Activated CD8-positive, alpha-beta memory T cell treated with anti-CD3 and anti-CD28 coated beads, Interleukin-2, amount 50 U/mL, for 24 hours (primary cell): ENCODE measurements at regions not wholly inside any gene's neighbourhood (a gene's known extent, or its start where the extent isn't known, plus 50 kb on each side); places are given as distances from the start of the nearest gene placed in this dataset.
"Not testable (repeated sequence)": the region's sequence is repeated elsewhere in the genome, so short reads cannot be mapped to it uniquely, and the experiment has no call there.

Experiments used
- DNase-seq: peaks from one replicate; pipeline ENCODE4 v3.0.0-alpha.2; 2020; ENCODE audit errors: extremely low read depth

DNA sequence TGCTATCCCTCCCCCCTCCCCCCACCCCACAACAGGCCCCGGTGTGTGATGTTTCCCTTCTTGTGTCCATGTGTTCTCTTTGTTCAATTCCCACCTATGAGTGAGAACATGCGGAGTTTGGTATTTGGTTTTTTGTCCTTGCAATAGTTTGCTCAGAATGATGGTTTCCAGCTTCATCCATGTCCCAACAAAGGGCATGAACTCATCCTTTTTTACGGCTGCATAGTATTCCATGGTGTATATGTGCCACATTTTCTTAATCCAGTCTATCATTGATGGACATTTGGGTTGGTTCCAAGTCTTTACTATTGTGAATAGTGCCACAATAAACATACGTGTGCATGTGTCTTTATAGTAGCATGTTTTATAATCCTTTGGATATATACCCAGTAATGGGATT, 98.3 kb upstream of the DPH5 start:
- DNase-seq, result not testable (repeated sequence)

DNA sequence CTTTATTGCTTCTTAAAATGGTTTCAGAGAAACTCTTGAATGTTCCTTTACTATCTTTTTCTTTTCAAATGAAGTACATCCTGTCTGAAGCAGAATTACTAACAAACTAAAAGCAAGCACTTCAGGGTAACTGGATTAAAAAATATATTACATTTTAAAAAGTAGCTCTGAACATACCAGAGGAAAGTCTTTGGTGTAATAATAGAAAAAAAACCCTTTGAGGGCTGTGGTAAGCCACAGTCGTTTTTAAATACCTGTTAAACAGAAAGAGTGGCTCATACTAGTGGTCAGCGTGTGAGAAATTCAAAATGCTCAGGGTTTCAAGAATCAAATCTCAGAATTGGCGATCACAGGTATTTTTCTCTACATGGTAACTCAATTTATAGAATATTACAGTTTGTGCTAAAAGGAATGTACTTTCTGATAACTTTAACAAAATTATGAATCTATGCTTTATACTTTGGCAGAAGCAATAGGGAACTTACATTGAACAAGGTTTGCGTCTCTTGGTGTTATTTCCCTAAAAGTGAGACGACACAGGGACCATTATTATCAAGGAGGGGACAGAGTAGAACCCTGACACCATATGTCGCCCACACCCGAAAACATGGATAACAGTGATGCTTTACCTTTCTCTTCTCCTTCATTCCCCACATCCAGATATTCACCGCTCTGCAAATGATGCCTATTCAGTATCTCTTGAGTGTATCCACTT, 97.0 kb upstream of the DPH5 start:
- DNase-seq, result no peak

- DNase-seq, result no peak
These were observed 96.4 kb upstream of the DPH5 start for GRCh38 chr1:101121975-101122374.

- no peak for DNase-seq
These were observed 95.9 kb upstream of the DPH5 start for GRCh38 chr1:101121504-101121903.

DNA sequence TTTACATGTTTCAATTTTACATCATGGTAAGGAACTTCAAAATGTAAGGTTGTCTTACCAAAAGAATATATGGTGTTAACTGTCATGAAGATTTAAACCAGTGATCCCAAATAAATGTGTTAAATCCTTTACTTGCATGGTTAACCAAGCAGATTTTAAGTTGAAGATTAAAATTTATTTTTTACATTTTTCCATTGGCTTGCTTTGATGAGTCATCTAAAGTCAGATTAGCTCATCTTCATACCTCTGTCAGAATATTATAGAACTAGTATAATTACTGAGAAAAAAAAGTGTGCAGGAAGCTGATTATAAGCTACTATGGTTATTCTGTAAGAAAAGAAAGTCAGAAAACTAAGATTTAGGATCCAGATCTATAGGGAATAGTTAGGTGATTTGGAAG, 95.3 kb upstream of the DPH5 start:
- DNase-seq, result no peak

DNA sequence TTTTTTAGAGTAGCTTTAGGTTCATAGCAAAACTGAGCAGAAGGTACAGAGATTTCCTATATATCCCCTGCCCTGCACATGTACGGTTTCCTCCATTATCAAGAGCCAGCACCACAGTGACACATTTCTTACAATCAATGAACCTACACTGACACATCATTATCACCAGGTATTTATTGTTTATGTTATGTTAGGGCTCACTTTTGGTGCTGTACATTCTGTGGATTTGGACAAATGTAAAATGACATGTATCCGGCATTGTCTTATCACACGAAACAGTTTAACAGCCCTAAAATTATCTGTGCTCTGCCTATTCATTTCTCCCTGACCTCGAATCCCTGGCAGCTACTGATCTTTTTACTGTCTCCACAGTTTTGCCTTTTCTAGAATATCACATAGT, 93.7 kb upstream of the DPH5 start:
- DNase-seq, result no peak

DNA sequence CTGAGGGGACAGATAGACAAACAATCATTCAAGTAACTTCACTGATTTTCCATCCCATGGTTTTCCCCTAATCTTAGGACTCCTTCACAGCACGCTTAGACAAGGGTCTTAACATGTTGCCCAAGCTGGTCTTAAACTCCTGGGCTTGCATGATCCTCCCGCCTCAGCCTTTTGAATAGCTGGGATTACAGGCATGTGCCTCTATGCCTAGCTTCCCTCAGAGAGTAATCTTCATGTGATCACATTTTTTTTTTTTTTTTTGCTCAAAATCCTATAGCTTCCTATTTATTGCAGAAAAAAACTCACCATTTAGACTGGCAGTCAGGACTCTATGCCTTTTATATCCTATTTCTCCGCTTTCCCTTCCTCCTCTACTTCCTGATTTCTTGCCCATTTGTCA, 90.4 kb upstream of the DPH5 start:
- no peak for DNase-seq

DNA sequence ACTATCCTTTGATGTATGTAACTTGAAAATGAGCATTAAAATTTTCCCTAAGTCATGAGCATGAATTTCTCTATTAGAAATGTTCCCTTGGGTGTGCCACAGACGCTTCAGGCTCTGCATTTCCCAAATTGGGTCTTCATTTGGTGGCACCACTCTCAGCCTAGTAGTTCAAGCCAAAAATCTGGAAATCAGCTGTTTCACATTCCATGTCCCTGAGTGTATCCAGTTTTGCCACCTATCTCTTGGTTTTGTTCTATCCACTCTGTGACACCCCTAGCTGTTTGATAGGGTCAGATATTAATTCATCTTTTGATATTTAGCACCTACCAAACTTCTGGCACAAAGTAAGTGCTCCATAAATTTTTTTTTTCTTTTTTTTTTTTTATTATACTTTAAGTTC, 89.5 kb upstream of the DPH5 start:
- DNase-seq, result no peak

- not testable (repeated sequence) for DNase-seq
These were observed 88.5 kb upstream of the DPH5 start for GRCh38 chr1:101114128-101114527.

- DNase-seq, result peak; percentile 18
These were observed 86.6 kb upstream of the DPH5 start for GRCh38 chr1:101112051-101112780.

GRCh38 chr1:101111461-101111860, 85.9 kb upstream of the DPH5 start:
- DNase-seq, result no peak

DNA sequence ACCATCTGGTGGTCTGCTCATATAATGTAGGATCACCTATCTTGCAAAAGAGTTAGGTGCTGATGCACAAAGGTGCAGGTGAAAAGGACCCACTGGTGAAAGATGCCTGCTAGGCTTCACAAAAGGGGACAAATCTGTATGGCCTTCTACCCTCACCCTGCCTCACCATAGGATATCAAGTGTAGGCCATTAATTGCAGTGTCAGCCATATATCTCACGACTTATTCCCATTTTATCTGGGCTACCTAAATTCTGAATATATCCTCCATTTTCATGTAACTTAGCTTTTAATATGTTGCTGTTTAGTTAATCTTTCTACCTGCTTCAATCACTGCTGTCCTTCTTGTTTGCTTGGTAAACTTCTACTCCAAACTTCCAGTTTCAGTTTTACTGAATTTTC, 84.2 kb upstream of the DPH5 start:
- DNase-seq, result no peak

DNA sequence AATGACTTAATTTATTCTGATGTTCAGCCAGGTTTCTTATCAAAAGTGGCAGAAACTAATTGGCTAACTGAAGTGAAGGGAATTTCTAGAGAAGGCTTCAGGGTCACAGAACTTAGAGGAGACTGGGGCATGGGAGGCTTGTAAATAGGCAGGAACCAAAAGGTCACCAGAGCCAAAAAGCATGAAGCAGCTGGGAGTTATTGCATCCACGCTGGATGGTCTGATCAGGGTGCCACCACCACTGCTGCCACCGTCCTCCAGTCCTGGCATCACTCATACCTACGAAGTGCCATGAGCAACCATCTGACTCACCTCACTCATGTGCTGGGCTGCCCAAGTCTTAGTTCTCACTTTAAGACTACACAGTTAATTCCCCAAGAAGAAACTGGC, 82.5 kb upstream of the DPH5 start:
- DNase-seq, result no peak

DNA sequence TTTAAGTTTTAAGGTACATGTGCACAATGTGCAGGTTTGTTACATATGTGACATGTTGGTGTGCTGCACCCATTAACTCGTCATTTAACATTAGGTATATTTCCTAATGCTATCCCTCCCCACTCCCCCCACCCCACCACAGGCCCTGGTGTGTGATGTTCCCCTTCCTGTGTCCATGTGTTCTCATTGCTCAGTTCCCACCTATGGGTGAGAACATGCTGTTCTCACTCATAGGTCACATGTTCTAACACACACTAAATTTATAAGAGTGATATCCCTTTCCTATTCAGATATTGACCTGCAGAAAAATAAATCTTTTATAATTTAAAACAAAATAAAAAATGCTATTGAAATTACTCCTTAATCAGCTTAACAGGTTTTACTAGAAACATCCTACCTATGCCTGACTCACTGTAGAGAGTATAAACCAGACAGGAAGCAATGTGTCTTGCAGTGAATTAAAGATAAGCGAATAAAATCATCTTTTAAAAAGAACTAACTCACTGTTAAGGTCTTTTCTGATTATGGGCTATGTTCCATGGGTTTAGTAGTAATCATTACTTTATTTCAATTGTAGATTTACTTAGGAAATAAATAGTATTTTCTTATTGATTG, 82.0 kb upstream of the DPH5 start:
- no peak for DNase-seq

DNA sequence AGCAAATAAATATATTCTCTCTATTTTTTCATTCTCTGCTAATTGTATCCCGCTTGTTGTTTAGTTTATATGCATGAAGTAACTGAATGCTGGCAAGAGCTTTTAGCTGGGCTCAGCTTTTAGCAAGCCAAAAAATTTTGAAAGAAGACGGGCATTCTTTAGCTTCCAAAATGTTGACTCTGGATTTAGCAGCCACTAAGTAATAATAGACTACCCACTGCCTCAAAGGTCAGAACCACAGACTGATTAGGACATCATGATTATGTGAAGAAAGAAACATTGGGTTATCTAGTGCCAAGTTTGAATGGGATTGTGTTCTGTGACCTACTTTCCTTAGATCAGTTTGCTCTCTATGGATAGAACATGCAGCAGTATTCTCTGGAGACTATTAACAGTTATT, 80.3 kb upstream of the DPH5 start:
- DNase-seq, result no peak

- no peak for DNase-seq
These were observed 77.0 kb upstream of the DPH5 start for GRCh38 chr1:101102426-101103156.

DNA sequence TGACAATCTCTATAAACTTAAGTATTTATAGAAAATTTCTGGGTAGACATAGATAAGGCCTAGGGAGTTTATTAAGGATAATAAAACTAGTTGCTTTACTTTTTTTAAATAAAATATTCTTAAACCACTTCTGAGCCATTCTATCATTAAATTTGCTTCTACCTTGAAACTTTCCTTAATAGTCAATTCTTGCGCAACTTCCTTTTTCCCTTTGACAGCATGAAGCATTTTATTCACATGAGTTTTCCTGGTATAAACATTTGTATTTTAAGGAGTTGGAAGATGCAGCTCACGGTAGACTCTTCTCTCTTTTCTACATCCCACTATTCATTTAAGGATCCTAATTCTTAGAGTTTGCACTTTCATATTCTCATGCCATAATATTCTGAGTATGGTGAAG, 75.8 kb upstream of the DPH5 start:
- no peak for DNase-seq

GRCh38 chr1:101100674-101101073, 75.1 kb upstream of the DPH5 start:
- no peak for DNase-seq

DNA sequence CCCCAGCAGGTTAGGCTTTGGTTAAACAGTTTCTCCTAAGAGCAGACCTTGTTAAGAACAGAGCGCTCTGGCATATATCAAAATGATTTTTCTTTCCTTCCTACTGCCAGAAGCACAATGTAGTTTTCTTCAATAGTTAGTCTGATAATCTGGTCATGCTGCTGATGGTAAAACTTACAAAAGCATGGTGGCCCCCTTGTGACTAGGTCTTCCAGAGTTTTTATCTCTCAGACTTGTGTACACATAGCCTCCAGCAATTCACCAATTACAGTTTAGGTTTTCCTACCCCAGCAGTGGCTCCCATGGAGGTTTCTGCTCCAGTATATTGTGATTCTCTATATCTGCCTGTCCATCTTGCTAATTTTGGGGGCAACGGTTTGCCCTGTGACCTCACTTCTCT, 73.3 kb upstream of the DPH5 start:
- DNase-seq, result no peak

DNA sequence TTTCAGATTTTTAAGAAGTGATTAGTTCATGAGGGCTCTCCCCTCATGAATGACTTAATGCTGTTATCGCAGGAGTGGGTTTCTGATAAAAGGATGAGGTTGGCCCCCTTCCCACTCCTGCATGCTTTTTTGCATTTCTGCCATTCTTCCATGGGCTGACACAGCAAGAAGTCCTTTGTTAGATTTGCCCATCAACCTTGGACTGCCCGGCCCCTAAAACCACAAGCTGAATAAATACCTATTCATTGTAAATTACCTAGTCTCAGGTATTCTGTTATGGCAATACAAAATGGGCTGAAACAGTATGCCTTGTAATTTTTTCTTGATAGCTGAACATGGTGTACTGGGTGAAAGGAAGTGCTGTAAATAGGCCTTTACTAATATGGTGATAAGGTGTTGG, 72.7 kb upstream of the DPH5 start:
- no peak for DNase-seq

GRCh38 chr1:101089613-101090338, 64.2 kb upstream of the DPH5 start:
- no peak for DNase-seq

DNA sequence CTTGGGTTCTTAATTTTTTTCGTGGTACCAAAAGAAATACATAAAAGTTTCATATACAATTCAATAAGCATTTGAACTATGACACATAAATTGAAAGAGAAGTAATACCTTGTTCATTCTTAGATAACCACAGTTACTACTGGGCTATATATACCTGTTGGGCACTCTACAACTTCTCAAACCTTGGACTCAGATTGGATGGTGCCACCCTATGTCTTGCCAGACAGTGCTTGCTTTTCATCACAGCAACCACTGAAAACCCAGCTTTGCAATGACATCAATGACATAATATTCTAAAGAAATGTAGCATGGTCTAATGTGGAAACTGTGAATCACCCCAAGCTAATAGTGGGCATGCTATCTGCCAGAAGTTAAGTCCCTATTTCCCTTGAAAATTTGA, 62.8 kb upstream of the DPH5 start:
- DNase-seq, result no peak
